Left kidney (tissue), 1 donor: ENCODE measurements at regions not wholly inside any gene's neighbourhood (a gene's known extent, or its start where the extent isn't known, plus 50 kb on each side); places are given as distances from the start of the nearest gene placed in this dataset.

ENCODE experiments used
- DNase-seq: peaks from one replicate; pipeline ENCODE4 v3.0.0-alpha.2; 2013

DNA sequence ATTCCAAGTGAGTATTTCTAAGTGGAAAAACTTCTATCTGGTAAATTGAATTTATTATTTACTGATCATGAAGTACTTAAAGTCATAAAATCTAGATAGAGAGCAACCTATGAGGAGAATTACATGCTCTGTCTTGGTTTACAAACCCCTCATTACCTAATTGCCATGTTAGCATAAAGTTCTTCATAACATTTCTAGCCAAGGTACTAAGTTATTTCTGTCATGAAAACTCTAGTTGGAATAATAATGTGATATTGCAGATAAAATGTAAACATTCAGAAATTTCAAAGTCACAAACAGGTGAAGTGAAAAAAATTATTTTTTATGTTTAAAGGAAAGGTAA, 228.6 kb downstream of the TTLL7 start:
- DNase-seq, result no peak

DNA sequence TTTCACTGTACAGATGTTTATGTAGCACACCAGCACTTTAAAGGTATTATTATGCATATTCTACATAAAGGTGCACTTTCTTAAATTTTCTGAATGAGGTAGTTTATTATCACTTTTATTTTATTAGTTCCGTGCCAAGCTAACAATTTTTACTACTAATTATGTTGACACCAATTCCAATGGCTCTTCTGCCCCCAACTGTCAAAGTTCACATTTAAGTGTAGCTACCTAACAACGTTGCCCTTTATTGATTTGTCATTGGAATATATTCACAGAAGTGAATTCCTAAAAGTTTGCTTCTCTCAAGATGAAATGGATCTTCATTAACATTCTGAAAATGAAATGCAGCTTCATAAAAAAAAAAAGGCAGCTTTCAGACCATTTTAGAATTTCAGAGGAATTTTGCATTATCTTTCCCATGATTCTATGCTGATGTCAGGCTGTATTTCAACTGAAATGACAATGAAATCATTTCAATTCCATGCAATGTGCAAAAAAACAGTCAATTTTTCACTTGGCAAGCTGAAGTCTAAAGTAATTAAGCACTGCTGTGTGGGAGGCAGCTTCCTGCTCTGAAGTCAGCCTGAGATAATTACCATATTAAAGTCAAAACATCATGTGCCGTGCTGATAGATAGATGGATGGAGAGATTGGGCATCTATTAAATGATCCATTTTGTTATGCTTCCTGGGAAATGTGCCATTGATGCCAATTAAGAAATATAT, 229.2 kb downstream of the TTLL7 start:
- DNase-seq, result no peak

DNA sequence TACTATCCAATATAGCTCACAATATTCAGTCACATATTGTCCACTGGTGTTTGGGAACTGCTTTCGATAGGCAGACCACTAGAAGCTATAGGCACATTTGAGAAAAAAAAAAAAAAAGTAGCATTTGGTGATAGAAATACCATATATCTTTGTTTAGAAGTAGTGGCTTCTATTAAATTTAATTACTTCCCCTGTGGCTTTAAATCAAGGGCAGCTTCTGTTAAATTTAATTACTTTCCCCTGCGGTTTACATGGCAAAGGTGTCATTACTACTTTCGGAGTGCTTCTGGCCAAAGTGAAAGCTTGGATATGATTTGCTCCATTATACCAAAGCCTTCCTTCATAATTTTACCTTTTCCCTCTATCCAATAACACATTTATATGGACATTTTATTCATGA, 229.9 kb downstream of the TTLL7 start:
- DNase-seq, result no peak

DNA sequence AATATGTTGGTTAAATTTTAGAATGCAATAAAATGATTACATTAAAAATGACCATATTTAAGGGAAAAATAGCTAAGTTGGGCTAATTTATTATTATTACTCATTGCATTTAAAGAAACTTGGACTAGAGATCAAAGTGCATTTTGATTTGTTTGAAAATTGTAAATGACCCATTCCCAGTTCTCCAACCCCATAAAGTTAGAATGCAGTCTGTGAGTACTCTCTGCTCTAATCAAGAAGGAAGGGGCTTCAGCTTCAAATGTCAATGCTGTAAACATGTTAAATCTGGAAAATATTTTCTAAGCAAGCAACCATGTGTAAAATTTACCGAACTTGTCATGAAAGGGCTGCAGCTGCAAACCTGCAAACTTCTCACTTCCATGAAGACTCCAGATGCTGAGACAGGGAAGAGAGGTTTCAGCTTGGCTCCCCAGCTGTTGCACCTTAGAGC, 232.7 kb downstream of the TTLL7 start:
- peak; percentile 56 for DNase-seq

DNA sequence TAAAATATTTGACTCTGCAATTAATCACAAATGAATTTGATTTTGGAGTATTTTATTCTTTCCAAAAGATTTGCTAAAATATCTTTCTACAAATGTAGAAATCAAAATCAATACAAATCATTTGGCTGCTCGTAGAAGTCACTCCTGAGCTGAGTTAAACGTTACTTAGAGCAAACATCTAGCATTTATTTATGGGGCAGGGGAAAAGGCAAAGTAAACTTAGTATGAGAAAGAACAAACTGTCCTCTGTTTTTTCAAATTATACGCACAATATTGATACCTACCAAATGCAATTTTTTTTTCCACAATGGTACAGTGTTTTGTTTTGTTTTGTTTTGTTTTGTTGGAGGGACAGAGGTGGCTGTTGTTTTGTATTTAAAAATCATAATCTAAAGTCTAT, 233.8 kb downstream of the TTLL7 start:
- DNase-seq, result no peak

DNA sequence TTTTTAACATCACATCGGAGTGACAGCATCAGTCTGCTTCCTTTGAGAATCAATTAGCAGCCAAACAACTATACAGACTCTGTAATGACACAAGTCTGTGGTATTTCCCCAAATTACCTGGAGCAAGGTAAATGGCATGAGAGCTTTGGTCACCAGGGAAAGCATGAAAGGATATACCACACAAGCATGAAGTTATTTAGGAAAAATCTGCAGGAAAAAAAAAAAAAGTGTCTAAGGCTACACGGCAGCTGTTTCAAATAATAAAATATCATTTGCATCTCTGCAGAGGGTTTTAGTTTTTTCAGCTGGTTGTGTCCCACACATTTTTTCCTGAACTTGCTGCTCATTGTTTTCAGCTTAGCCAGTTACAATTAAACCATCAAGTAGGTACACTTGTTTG, 234.7 kb downstream of the TTLL7 start:
- DNase-seq, result no peak

DNA sequence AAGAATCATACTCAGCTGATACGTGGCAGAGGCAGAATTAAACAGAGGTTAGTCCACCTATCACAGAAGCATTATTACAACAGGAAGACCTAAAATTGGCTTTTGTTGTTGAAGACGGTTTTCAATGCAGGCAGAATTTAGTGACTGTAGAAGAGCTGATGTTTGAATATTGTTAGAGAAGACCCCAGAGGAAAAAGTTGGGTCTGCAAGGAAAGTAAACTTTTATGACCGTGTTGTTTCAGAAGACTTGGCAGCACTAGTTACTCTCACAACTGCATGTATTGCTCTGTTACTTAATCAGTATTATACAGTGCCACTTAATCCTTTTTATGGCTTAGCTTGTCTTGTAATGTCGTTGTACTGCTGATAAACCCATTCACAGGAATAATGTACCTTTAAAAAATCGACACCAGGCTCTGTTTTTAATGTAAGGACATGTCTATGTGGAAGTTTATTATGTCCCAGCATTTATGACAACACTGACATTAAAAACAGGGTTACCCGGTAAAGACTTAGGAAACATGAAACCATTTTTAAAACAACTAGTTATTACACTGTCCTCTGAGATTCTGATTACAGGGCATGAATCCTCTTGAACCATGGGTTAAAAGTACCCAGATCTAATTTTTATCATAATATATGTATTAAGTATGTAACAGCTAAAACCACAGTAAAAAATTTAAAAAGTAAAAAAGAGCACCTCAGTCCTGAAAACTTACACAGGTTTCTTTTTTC, 235.4 kb downstream of the TTLL7 start:
- DNase-seq, result no peak

DNA sequence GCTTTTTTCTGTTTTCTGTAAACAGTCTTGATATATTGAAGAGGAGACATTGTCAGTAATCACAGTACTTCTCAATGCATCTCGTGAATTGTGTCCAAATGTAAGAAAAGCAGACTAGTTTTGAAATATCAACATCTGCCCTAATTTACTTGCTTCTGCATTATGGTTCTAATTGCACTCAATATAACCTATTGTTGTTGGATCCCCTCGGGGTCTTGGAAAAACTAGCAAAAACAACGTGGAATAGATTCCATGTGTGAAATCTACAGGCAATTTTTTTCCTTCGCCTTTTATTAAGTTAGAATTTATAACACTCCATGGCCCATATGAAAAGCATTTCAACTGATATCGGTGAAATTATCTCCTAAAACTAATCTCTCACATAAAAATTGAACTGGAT, 236.5 kb downstream of the TTLL7 start:
- DNase-seq, result no peak

DNA sequence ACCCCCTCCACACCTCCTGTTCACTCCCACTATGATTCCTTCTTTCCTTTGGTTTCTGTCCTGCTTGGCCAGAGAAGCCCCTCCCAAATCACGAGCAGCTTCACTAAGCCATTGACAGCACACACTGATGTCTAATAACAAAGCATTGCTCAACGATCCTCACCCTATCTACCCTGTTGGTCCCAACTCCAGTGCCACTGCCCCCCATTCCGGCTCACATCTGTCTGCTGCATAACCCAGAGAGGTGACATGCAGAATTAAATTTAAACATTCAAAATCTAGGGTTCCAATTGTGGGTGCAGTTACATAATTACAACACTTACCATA, 236.9 kb downstream of the TTLL7 start:
- DNase-seq, result no peak

DNA sequence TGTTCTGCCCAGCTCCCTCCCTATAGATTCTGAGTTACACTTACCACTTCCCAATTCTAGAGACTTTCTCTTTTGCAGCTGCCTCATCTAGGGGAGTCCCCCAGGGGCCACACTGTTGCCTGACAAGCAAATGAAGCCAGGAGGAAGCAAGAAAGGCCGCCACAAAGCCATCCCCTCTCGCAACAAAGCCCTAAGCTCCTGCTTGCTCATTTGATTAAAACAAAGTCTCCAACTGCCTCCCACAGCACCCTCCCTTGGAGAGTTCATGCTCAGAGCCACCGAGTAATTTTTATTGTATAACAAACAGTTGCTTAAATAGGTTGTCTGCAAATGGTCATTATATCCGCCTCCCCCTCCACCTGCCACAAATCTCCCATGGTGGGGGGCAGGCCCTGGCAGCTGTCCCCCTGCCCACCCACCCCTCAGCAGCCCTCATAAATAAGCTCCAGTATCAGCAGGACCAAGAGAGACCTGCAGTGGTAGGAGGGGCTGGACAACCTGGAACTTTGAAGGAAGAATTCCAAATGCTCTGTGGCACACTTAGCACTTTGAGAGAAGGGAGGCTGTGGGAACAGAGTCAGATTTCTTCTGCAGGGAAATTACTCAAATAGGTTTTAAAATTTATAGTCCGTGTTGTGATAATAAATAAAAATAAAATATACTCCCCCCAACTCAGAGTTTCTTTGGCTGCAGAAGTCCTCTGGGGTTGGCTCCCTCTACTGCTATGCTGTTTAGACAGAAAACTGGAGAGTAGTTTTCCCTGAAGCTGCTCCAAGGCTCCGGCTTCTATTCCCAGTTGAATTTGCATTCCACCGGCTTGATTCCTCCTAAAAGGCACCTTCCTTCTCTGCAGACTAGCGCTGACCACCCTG, 237.5 kb downstream of the TTLL7 start:
- peak; percentile 80 for DNase-seq

DNA sequence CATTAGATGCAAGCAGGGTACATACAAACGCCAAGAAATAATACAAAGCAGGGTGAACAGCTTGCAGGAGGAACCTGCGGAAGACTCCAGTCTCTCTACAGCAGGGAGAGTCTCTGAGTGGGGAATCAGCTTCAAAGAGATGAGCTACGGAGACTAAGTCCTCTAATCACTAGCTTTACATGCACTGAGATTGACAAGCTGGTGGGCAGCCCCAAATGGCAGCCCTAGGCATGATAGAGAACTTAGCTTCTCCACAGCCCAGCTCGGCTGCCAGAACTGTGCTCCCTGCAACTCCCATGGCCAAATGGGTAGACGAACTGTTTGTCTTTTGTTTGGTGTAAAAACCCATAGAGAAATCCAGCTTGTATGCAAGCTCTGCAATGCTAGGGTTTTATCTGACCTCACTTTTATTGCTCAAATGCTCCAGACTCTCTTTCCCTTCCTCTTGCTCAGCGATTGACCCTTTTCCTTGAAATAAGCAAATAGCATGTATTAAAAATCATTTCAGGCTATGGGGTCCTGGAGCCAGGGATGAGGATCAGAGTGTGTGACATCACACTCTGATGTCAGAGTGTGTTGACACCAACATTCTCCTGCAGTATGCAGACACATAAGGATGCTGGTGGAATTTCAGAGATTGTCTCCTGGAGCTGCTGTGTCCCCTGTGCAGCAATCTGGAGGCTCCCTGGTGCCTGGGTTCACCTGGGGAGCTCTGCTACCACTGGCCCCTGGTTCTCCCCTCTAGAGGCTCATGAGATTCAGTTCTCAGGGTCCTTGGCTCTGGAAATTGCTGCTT, 238.5 kb downstream of the TTLL7 start:
- DNase-seq, result no peak

DNA sequence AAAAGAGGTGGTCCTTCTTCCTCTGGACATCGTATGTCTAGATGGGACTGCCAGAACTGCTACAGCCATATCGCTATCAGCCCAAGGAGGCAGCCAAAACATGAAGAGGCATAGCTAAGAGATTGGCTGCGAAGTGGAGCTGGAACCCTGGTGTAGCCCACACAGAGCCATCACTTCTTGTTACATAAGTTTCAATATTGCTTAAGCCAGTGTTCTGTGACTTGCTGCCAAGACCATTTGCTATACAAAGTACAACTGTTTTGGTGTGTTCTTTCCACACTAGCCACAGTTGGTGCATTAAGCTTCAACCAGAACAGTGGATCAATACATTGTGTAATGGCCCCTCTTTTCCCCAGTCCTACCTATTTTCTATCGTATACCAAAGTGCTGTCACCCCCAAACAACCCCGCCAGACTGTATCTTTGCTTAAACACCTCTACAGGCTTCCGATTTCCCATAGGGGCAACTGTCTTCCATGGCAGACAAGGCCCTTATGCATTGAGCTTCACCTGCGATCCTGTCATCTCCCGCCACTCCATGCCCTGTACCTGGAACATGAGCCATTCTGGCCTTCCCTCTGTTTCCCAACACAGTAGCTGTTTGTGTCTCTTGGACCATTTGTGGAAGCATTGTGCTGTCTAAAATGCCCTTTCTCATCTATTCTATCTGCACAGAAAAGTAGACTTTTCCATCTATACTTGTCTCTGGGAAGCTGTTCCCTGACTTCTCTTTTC, 241.8 kb downstream of the TTLL7 start:
- DNase-seq, result no peak

DNA sequence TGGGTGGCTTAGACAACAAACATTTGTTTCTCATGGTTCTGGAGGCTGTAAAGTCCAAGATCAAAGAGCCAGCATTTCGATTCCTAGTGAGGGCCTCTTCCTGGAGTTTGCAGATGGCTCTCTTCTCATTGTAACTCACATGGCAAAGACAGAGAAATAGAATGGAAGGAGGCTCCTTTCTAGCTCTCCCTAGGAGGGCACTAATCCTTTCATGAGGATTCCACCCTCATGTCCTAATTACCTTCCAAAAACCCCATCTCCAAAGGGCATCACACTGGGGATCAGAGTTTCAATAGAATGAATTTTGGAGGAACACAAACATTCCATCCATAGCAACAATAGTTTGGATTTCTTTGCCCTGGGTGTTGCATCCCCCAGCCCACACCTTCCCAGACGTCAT, 247.3 kb downstream of the TTLL7 start:
- no peak for DNase-seq

DNA sequence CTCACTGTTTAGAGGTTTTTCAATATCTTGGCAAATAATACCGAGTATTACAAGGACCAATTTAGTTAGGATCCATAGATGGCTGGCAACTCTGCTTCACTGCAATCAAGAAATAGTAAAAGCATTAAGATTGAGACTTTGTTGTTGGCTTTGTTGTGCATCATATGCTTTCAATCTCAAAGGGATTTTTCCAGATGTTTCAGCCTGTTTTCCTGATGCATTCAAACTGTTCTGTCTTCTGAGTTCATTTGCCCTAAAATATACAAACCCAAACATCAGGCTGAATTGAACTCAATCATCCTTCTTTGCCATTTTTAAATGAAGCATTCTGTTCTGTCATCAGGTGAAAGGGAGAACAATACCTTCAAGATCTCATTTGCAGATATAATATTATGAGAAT, 248.7 kb downstream of the TTLL7 start:
- no peak for DNase-seq

DNA sequence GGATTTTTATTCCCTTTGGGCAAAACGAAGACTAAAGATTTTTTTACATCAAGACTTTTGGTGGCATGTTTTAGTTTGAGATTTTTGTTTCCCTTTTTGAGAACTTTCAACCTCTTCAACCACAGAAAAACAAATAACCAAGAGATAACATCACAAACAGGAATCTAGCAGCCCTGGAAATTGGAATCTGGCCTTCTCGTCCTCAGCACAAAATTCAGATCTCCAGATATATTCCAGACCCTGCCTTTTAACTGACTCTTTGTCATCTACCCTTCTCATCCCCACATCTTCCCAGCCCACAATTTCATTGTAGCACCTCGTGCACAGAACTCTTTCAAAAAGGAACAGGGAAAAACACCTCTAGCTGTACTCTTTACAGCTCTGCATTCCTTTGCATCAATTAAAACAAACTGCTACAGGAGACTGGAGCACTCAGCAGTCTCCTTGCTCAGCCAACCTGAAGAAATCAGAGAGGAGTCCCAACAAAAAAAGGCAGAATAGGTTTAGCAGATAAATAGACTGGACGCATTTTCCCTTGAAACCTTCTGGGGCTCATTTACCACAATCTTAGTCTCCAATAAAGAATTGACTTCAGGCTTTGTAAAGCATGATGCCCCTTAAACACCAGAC, 251.0 kb downstream of the TTLL7 start:
- DNase-seq, result no peak

DNA sequence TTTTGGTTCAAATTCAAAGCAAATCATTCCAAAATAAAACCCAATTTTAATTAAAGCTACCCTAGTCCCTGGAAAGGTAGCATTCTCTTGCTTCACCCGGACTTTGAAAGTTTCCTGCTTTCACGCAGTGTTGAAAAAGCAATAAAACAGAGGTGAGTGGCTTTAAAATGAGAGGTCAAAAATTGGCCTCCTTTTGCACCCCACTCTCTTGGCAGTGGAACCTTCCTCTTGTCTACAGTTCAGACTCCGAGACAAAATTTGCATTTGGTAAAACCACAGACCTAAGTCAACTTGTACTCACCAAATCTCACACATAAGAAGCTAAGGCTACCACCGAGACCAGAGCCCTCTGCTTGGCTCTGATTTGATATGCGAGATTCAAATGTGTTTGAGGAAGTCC, 252.7 kb downstream of the TTLL7 start:
- no peak for DNase-seq

DNA sequence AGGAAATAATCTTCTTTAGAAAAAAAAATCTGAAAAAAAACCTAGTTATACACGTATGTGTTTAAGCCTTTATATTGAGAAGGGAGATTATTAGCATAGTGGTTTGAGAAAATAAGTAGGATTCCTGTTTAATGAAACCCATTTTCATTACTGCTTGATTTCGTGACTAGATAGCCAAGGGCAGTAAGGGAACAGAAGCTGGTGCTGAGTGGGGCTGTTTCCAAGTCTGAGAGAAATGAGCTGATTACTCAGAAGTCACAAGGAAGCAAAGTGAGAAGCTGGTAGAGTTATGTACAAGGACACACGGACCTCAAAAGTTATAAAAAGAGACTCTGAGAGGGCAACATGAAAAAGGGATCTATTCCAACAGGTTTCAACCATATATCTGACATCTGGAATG, 256.5 kb downstream of the TTLL7 start:
- DNase-seq, result no peak

DNA sequence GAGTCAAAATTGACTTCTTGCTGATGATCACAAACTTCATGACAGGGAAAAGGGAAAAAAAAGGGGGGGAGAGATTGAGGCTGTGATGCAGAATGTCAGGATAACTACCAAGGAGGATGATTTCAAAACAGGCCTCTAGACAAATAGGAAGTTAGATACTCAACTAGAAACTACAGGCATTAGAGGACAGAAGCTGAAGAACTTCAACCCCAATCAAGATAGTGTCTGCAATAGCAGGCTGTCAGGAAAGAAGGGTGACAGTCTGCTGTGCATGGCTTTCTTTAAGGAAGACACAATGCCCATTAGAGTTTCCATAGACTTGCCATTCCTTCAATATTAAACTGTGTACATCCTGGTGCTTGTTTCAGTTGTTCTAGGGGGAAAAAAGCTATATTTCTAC, 257.2 kb downstream of the TTLL7 start:
- no peak for DNase-seq

DNA sequence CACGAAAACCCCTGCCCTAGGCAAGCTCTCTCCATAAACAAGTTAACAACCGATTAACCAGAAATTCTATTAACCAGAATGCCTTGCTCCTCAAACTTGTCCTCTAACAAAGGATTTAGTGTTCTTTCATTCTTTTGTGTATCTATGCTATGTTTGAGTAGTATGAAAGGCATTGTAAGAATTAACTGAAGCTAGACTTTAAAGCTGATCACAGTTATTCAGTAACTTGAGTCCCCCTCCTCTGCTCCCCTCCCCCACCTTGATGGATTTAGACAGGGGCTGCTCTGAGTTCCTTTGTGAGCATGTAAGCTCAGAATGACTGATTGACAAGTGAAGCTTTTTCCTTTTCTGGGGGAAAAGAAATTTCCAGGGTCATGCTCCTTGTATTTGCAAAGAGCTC, 257.6 kb downstream of the TTLL7 start:
- no peak for DNase-seq

DNA sequence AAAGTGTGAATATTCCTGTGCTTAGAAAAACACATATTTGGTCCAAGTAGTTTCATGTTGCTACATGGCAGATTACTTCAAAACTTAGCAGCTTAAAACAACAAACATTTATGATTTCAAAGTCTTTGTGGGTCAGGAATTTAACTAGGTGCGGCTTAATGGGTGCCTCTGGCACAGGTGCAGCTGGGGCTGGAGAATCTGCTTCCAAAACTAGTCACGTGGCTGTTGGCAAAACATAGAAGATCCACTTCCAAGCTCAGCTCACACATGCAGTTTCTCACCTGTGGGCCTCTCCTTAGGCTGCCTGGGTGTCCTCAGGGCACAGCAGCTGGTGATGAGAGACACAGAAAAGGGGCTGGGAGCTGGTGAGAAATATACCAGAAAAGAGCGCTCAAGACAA, 263.4 kb downstream of the TTLL7 start:
- DNase-seq, result no peak

DNA sequence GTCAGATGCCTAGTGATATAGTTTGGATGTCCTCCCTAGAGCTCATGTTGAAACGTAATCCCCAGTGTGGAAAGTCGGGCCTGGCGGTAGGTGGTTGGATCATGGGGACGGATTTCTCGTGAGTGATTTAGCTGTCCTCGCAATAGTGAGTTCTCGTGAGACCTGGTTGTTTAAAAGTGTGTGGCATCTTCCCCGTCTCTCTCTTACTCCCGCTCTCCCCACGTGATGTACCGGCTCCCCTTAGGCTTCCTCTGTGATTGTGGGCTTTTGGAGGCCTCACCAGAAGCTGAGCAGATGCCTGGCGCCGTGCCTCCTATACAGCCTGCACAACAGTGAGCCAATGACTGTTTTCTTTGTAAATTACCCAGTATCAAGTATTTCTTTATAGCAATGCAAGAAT, 264.5 kb downstream of the TTLL7 start:
- no peak for DNase-seq
